Activated B cell treated with CpG ODN at 0.5 μM for 24 hours (primary cell): ENCODE measurements at regions not wholly inside any gene's neighbourhood (a gene's known extent, or its start where the extent isn't known, plus 50 kb on each side); places are given as distances from the start of the nearest gene placed in this dataset.

Source experiments
- ATAC-seq: fragments of 200-7000 bp; cut with Tn5 transposase; one replicate; pipeline ENCODE4 v1.10.0; 2021; ENCODE audit warnings: low read depth, mild to moderate bottlenecking, moderate library complexity
- CTCF ChIA-PET: fragments of 350-600 bp; sonication (Branson Sonifier 250); formaldehyde crosslinking; loops from one replicate; lab custom pipeline; 2021; ENCODE audit warnings: antibody characterized with exemption; lab: Charles Lee
- POLR2A ChIA-PET: fragments of 350-600 bp; sonication (Branson Sonifier 250); formaldehyde crosslinking; loops from one replicate; lab custom pipeline; 2021; ENCODE audit warnings: antibody characterized with exemption; lab: Charles Lee
- DNase-seq: peaks from one replicate; pipeline ENCODE4 v3.0.0; 2022
- H3K27ac Mint-ChIP-seq: one replicate; pipeline ENCODE4 v1.8.0; 2020; ENCODE audit warnings: mixed read lengths
- H3K27me3 Mint-ChIP-seq: one replicate; pipeline ENCODE4 v1.8.0; 2021; ENCODE audit warnings: mixed read lengths
- H3K36me3 Mint-ChIP-seq: one replicate; pipeline ENCODE4 v1.8.0; 2021; ENCODE audit warnings: low read depth, mixed read lengths
- H3K4me1 Mint-ChIP-seq: one replicate; pipeline ENCODE4 v1.8.0; 2021; ENCODE audit warnings: mixed read lengths
- H3K4me3 Mint-ChIP-seq: one replicate; pipeline ENCODE4 v1.8.0; 2020; ENCODE audit warnings: mild to moderate bottlenecking, mixed read lengths
- H3K9me3 Mint-ChIP-seq: one replicate; pipeline ENCODE4 v1.8.0; 2020; ENCODE audit warnings: mixed read lengths
- intact Hi-C: fragments of 100-400 bp; cut with micrococcal nuclease; formaldehyde crosslinking; loops from one replicate; pipeline ENCODE4 v1.15.1; 2024
- TF ChIP-seq, protein P1 (sequence below): fragments of 200-600 bp; IDR thresholded peaks from one replicate; pipeline ENCODE4 v1.8.0; 2022; ENCODE audit warnings: antibody characterized with exemption, mild to moderate bottlenecking

DNA sequence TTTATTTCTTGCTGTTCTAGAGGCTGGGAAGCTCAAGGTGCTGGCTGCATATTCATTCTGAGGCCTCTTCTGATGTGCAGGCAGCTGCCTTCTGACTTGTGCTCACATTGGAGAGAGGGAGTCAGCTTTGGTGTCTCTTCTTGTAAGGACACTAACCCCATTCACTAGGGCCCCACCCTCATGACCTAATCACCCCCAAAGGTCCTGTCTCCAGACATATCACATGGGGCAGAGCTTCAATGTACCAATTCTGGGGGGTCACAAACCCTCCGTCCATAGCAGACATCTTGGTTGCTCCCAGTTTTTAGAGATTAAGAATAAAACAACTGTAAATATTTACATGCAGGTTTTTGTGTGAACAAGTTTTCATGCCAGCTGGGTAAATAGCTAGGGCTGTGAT, 109.1 kb downstream of the RTP5 start:
- peaks cover 20% of the 10 kb centered on the region for H3K4me1 Mint-ChIP-seq
- no peak for ATAC-seq
- no peaks in the 10 kb centered on the region for H3K9me3 Mint-ChIP-seq
- intact Hi-C loops: no loop called here
- CTCF ChIA-PET: interaction anchor here (1.2 kb wide), 1 partner anchor 28 kb away, joined by 6 read pairs; no protein-coding TSS in a partner anchor
- no peak overlapping the region for H3K27ac Mint-ChIP-seq
- no peak overlapping the region for H3K4me3 Mint-ChIP-seq
- POLR2A ChIA-PET: no interaction called here
- H3K36me3 Mint-ChIP-seq: peaks cover 35% of the 10 kb centered on the region
- DNase-seq: no peak
- H3K27me3 Mint-ChIP-seq: no peaks in the 10 kb centered on the region
- TF ChIP-seq, protein P1, sequence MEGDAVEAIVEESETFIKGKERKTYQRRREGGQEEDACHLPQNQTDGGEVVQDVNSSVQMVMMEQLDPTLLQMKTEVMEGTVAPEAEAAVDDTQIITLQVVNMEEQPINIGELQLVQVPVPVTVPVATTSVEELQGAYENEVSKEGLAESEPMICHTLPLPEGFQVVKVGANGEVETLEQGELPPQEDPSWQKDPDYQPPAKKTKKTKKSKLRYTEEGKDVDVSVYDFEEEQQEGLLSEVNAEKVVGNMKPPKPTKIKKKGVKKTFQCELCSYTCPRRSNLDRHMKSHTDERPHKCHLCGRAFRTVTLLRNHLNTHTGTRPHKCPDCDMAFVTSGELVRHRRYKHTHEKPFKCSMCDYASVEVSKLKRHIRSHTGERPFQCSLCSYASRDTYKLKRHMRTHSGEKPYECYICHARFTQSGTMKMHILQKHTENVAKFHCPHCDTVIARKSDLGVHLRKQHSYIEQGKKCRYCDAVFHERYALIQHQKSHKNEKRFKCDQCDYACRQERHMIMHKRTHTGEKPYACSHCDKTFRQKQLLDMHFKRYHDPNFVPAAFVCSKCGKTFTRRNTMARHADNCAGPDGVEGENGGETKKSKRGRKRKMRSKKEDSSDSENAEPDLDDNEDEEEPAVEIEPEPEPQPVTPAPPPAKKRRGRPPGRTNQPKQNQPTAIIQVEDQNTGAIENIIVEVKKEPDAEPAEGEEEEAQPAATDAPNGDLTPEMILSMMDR: no peak

DNA sequence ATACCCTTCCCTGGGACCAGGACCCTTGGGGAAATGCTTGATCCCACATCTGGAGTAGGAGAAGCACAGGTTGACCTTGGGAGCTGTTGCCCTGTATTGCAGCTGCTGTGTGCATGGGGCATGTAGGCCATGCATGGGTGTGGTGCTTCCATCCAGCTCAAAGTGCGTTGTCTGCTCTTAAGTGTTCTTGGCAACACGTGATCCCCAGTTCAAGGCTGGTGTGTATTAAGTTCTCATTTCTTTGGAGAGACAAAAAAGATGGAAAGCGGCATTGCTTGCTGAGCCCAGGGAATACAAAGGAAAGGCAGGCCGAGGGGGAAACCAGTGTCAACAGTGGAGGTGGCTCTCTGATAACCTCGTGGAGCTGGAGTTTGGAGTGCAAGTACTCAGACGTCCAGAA, 110.7 kb downstream of the RTP5 start:
- no peak for ATAC-seq
- Mint-ChIP-seq H3K27ac (peak overlapping the region; percentile 9), H3K4me3 (no peak overlapping the region)

DNA sequence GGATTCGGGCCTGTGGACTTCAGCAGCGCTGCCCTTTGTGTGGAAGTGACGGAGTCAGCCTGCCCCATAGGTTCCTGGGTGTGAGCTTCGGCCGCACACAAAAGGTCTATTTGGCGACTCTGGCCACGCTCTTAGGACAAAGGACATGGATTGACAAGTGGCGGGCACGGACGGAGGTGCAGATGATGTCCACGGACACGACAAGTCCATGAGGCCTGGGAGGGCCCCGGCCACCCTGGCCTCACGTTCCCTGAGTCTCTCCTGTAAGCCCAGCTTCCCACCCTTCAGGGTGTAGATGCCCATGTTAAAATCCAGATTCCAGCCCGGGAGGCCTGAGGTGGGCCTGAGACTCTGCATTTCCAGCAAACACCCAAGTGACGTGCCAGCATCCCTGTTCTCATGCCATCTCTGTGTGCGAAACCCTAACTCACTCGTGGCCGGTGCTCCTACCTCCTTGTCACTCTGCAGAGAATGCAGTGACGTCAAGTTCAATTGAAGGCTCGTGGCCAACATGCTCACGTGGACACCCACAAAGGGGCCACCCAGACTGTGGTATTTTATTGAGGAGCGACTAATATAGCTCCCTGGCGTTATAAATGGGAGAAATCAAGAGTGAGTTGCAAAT, 111.7 kb downstream of the RTP5 start:
- H3K4me3 Mint-ChIP-seq: no peak overlapping the region
- POLR2A ChIA-PET: no interaction called here
- ATAC-seq (no peak), DNase-seq (no peak)
- H3K27me3 Mint-ChIP-seq: no peaks in the 10 kb centered on the region
- H3K27ac Mint-ChIP-seq: no peak overlapping the region
- TF ChIP-seq, protein P1: no peak
- intact Hi-C loops: no loop called here
- CTCF ChIA-PET: interaction anchor here (0.9 kb wide), 1 partner anchor 31 kb away, joined by 3 read pairs; no protein-coding TSS in a partner anchor
- H3K9me3 Mint-ChIP-seq: no peaks in the 10 kb centered on the region
- peaks cover 17% of the 10 kb centered on the region for H3K36me3 Mint-ChIP-seq
- H3K4me1 Mint-ChIP-seq: peaks cover 41% of the 10 kb centered on the region

More for the DNA sequence above, 110.7 kb downstream of the RTP5 start:
- CTCF ChIA-PET: interaction anchor here (0.9 kb wide), 1 partner anchor 30 kb away, joined by 3 read pairs; no protein-coding TSS in a partner anchor
- H3K27me3 Mint-ChIP-seq: no peaks in the 10 kb centered on the region
- POLR2A ChIA-PET: no interaction called here
- intact Hi-C loops: no loop called here
- no peak for DNase-seq
- H3K36me3 Mint-ChIP-seq: peaks cover 24% of the 10 kb centered on the region
- peaks cover 34% of the 10 kb centered on the region for H3K4me1 Mint-ChIP-seq
- H3K9me3 Mint-ChIP-seq: no peaks in the 10 kb centered on the region
- TF ChIP-seq, protein P1: no peak

DNA sequence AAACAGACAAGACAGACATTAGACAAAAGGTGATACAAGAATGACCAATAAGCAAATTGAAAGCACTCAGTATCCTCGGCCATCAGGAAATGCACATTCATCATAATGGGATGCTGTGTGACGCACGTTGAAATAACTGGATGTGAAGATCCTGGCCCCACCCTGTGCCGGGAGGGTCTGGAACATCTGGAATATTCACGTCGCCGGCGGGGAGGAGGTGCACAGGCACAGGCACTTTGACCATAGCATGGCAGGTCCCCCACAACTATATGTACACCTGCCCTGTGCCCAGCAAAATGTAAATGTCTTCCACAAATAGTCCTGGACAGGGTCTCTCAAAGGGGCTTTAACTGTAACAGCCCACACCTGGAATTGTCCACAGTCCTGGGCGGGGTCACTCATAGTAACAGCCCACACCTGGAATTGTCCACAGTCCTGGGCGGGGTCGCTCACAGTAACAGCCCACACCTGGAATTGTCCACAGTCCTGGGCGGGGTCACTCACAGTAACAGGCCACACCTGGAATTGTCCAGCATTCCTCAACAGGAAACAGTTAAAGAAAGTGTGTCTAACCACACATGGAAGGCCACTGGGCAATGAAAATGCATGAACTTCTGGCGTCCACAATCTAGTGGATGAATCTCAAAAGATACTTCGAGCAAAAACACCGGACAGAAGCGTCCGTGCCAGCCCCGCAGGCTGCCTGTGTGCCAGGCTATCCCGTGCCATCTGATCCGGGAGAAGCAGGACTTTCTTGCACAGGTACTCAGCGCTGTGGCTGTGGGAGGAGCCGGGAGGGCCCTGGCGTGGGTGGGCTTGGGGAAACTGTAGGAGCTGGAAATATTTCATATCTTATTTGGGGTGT, 113.4 kb downstream of the RTP5 start:
- TF ChIP-seq, protein P1: no peak
- ChIA-PET POLR2A (no interaction called here), CTCF (no interaction called here)
- Mint-ChIP-seq H3K36me3 (peaks cover 7% of the 10 kb centered on the region), H3K9me3 (no peaks in the 10 kb centered on the region), H3K4me1 (peaks cover 50% of the 10 kb centered on the region), H3K4me3 (no peak overlapping the region), H3K27ac (no peak overlapping the region), H3K27me3 (no peaks in the 10 kb centered on the region)
- ATAC-seq: no peak
- intact Hi-C loops: no loop called here
- no peak for DNase-seq
